Vagina (tissue), 2 donors: ENCODE measurements at regions not wholly inside any gene's neighbourhood (a gene's known extent, or its start where the extent isn't known, plus 50 kb on each side); places are given as distances from the start of the nearest gene placed in this dataset.

Experiments
- CTCF ChIP-seq, 3 experiments: fragments of 450-650 bp in 2 of 3; fragments of 200-600 bp in 1 of 3; sonication (generic) in 1 of 3; IDR thresholded peaks; one replicate each; pipeline ENCODE4 v1.5.1; 2017 to 2019; ENCODE audit warnings: antibody characterized with exemption in 3 of 3, mild to moderate bottlenecking in 2 of 3, moderate library complexity in 2 of 3
- POLR2A ChIP-seq, 2 donors: fragments of 450-650 bp; IDR thresholded peaks; one replicate each; pipeline ENCODE4 v1.6.1; 2017; ENCODE audit warnings: antibody characterized with exemption in 2 of 2, mild to moderate bottlenecking in 2 of 2, moderate library complexity in 2 of 2
- POLR2AphosphoS5 ChIP-seq, 2 donors: sonication (generic); formaldehyde crosslinking; IDR thresholded peaks; one replicate each; pipeline ENCODE4 v1.9.0; 2017; ENCODE audit warnings: antibody characterized with exemption in 2 of 2, mild to moderate bottlenecking in 2 of 2, low read depth in 1 of 2; ENCODE audit not compliant: insufficient read depth in 1 of 2

GRCh38 chr3:15969874-15970640 lies 172.3 kb upstream of the ANKRD28 start:
- TF ChIP-seq CTCF (IDR thresholded peaks at IDR 0.05) (no peak), POLR2A (IDR thresholded peaks at IDR 0.05) (no peak), POLR2AphosphoS5 (IDR thresholded peaks at IDR 0.05; ENCODE audit: insufficient read depth in 1 of 2, low read depth in 1 of 2) (no peak)
